GM12892 (cell line): ENCODE measurements at regions not wholly inside any gene's neighbourhood (a gene's known extent, or its start where the extent isn't known, plus 50 kb on each side); places are given as distances from the start of the nearest gene placed in this dataset.

Experiments used
- DNase-seq: peaks from one replicate; pipeline ENCODE4 v3.0.0; 2011; ENCODE audit not compliant: insufficient read length
- FAIRE-seq: peaks from 2 replicates; lab custom pipeline; 2011; peaks lifted over from hg19 to GRCh38; lab: Jason Lieb, UNC
- POLR2A ChIP-seq: IDR thresholded peaks from 2 replicates; pipeline ENCODE4 v1.6.1; 2011; ENCODE audit warnings: low read depth, low read length, control low read depth
- POLR2AphosphoS5 ChIP-seq: IDR thresholded peaks from 2 replicates; pipeline ENCODE4 v1.6.1; 2011; ENCODE audit warnings: low read depth, low read length, control low read depth
- TAF1 ChIP-seq: IDR thresholded peaks from 2 replicates; pipeline ENCODE4 v1.6.1; 2011; ENCODE audit warnings: low read depth, mild to moderate bottlenecking, control low read depth, low read length, borderline replicate concordance

- no peak for FAIRE-seq
- no peak for TF ChIP-seq TAF1
- TF ChIP-seq POLR2A, result no peak
- TF ChIP-seq POLR2AphosphoS5, result no peak
- DNase-seq, result no peak
Measured at GRCh38 chr20:40393197-40394079, 295.6 kb downstream of the MAFB start.

- TF ChIP-seq POLR2A (no peak), POLR2AphosphoS5 (no peak), TAF1 (no peak)
- DNase-seq (no peak), FAIRE-seq (no peak)
Measured at GRCh38 chr20:40390654-40391053, 298.4 kb downstream of the MAFB start.

DNA sequence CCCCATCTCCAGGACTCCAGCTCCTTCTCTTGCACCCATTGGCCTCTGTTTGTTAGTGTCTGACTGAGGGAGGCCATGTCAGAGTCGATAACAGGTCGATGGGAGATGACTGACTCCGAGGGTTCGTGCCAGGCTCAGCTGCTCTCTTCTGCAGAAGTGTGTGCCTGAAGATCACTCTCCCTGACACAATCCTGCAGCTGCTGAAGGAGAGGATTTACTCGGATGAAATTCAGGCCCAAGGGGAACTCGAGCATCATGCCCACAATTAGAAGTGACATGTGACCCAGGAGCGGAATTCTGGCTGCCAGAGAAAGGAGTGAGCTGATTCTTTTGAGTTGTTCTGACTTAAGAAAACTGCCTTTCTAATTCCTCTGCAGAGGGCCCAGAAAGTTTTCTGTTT lies 318.2 kb downstream of the MAFB start:
- DNase-seq (no peak), FAIRE-seq (no peak)
- no peak for TF ChIP-seq POLR2A
- no peak for TF ChIP-seq TAF1
- TF ChIP-seq POLR2AphosphoS5, result no peak

DNA sequence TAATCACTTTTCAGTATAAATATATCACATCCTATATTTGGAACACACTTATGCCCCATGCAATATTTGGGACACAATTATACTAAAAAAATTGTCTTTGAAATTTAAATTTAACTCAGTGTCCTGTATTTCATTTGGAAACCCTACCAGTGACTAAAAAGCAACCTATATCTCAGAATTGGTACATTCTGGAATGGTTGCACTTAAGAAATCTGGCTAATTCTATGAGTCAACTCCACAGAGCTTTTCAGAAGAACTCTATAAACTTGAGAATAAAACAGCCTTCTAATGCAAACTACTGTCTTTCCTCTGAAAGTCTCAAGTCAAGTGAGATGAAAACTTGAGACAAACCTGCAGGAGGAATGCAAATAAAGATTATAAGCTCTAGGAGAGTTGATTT lies 320.2 kb downstream of the MAFB start:
- FAIRE-seq (no peak), DNase-seq (no peak)
- TF ChIP-seq POLR2AphosphoS5, result no peak
- TF ChIP-seq TAF1, result no peak
- no peak for TF ChIP-seq POLR2A

DNA sequence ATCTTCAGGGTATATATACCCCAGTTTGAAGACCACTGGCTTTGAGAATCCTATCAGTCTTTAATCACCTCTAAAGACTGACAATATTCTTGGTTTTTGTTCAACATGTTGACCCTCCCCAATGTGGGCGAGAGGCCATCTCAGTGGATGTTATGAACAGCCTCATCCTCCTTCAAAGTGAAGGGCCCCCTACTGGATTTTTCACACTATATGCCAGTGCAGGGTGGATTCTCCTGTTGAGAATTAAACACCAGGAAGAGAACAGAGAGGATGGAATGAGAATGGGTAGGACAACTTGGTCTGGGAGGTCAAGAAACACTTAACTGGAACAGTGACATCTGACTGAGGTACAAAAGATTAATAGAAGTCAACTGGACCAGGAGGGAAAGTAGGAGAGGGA lies 327.1 kb downstream of the MAFB start:
- DNase-seq (no peak), FAIRE-seq (no peak)
- TF ChIP-seq TAF1 (no peak), POLR2AphosphoS5 (no peak), POLR2A (no peak)

DNA sequence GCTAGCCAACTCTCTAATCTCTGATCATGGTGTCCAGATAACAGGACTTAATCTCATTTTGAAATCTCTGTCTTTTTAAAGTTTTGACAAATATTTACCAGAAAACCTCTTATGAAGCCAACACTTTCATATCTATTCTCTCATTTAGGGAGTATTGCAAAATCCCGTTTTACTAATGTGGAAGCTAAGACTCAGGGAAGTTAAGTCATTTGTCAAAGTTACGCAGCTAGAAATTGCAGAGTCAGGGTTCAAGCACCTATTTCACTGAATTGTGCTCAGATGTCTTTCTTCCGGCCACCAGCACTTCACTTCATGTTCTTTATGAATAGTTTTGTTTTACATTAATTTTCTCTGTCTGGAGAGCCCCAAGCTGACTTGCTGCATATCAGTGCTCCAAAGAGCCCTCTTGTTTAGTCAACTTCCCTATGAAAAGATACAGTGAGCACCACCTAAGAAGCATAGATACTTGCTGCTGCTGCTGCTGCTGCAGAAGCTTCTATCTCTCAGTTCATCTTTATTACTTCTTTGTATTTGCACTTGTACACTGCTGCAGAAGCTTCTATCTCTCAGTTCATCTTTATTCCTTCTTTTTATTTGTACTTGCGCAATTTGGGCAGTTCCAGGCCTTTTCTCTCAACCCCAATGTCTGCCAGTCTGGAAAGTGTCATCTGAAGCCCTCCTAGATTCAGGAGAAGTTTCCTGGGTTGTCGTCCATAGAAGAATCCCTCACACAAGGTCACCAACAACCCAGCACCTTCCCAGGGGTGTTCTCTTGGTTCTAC lies 329.7 kb downstream of the MAFB start:
- DNase-seq (no peak), FAIRE-seq (no peak)
- no peak for TF ChIP-seq POLR2A
- TF ChIP-seq POLR2AphosphoS5, result no peak
- no peak for TF ChIP-seq TAF1

- DNase-seq (no peak), FAIRE-seq (no peak)
- TF ChIP-seq TAF1, result no peak
Measured at GRCh38 chr20:40354880-40355279, 334.2 kb downstream of the MAFB start.

DNA sequence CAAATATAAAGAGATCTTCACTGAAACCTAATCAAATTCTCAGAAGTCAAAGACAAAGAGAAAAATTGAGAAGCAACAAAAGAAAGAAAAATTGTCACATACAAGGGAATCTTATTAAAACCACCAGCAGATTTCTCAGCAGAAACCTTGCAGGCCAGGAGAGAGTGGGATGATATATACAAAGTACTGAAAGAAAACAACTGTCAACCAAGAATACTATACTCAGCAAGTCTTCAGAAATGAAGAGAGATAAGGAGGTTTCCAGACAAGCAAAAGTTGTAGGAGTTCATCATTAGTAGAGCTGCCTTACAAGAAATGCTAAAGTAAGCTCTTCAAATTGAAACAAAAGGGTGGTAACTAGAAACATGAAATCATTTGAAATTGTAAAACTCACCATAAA lies 345.6 kb downstream of the MAFB start:
- TF ChIP-seq POLR2AphosphoS5 (no peak), TAF1 (no peak), POLR2A (no peak)
- FAIRE-seq (no peak), DNase-seq (no peak)

- no peak for DNase-seq
- FAIRE-seq, result no peak
- TF ChIP-seq POLR2AphosphoS5 (no peak), POLR2A (no peak), TAF1 (no peak)
Measured at GRCh38 chr20:40341561-40341960, 347.5 kb downstream of the MAFB start.

- DNase-seq, result no peak
- FAIRE-seq, result no peak
- no peak for TF ChIP-seq TAF1
- TF ChIP-seq POLR2AphosphoS5, result no peak
- TF ChIP-seq POLR2A, result no peak
Measured at GRCh38 chr20:40339661-40340449, 349.2 kb downstream of the MAFB start.

DNA sequence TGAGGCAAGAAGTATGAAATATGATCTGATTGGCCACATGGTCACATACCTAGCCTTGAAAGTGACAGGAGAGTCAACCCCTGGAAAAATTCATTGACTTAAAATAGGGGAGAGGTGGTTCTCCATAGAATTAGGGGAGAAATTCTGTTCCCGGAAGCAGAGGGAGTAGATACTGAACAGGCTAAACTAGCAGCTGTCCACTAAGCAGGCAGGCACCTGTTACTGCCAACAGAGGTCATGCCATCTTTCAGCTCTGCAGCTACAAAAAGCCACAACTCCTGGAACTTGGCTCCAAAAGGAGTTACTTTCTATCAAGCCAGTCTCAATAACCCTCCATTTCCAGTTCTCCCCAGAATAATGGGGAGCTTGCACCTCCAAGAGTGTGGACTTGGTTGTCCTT lies 352.5 kb downstream of the MAFB start:
- no peak for FAIRE-seq
- DNase-seq, result no peak
- TF ChIP-seq TAF1, result no peak
- no peak for TF ChIP-seq POLR2A
- TF ChIP-seq POLR2AphosphoS5, result no peak

DNA sequence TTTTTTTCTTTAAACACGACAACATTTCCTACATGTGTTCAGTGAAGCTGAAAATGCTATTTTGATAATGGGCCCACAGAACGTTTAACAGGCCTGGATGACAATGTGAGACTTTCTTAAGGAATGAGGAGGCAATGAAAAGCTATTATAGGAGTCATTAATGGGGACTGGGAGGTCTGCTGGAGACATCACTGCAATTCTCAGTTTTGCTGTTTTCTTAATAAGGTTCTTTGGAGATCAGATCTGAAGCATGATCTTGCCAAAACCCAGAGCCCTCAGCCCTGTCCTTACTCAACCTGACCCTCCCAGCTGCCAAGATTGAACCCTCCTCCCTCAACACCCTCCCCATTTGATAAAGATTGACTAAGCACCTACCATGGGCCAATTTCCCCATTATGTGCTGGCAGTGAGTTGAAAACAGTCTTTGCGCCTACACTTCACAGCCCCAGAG lies 353.1 kb downstream of the MAFB start:
- TF ChIP-seq POLR2AphosphoS5 (no peak), POLR2A (no peak), TAF1 (no peak)
- no peak for FAIRE-seq
- no peak for DNase-seq
